Fibroblast of the aortic adventitia (primary cell): ENCODE measurements at regions not wholly inside any gene's neighbourhood (a gene's known extent, or its start where the extent isn't known, plus 50 kb on each side); places are given as distances from the start of the nearest gene placed in this dataset.

Experiments
- DNase-seq: peaks from one replicate; pipeline ENCODE4 v3.0.0-alpha.2; 2010; ENCODE audit warnings: low read depth
- H3K4me3 ChIP-seq: 2 replicates; pipeline ENCODE4 v1.5.1; 2011; ENCODE audit warnings: low read depth, mild to moderate bottlenecking, control low read depth, low read length, moderate library complexity
- TF ChIP-seq, protein P1 (sequence below): IDR thresholded peaks from 2 replicates; pipeline ENCODE4 v1.5.1; 2011; ENCODE audit warnings: mild to moderate bottlenecking, low read length, control low read depth, inconsistent platforms; ENCODE audit not compliant: insufficient read depth

DNA sequence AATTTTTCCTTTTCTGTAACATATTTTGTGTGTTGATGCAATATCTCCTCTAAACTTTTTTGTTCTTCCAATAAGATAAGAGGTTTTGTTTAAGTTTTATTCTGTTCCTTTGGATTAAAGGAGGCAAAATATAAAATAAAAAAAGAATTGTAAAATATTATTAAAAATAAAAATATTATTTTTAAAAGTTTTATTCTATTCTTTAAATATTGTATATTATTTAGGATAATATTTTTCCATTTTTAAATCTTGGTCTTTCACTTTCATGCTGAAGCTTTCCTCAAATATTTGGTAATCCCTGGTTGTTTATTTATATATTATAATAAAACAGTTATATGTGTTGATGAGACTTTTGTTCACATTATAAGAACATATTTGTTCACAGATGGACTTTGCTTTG is 187.9 kb upstream of the PDE5A start:
- no peak overlapping the region for H3K4me3 ChIP-seq
- TF ChIP-seq, protein P1, sequence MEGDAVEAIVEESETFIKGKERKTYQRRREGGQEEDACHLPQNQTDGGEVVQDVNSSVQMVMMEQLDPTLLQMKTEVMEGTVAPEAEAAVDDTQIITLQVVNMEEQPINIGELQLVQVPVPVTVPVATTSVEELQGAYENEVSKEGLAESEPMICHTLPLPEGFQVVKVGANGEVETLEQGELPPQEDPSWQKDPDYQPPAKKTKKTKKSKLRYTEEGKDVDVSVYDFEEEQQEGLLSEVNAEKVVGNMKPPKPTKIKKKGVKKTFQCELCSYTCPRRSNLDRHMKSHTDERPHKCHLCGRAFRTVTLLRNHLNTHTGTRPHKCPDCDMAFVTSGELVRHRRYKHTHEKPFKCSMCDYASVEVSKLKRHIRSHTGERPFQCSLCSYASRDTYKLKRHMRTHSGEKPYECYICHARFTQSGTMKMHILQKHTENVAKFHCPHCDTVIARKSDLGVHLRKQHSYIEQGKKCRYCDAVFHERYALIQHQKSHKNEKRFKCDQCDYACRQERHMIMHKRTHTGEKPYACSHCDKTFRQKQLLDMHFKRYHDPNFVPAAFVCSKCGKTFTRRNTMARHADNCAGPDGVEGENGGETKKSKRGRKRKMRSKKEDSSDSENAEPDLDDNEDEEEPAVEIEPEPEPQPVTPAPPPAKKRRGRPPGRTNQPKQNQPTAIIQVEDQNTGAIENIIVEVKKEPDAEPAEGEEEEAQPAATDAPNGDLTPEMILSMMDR: no peak
- no peak for DNase-seq

DNA sequence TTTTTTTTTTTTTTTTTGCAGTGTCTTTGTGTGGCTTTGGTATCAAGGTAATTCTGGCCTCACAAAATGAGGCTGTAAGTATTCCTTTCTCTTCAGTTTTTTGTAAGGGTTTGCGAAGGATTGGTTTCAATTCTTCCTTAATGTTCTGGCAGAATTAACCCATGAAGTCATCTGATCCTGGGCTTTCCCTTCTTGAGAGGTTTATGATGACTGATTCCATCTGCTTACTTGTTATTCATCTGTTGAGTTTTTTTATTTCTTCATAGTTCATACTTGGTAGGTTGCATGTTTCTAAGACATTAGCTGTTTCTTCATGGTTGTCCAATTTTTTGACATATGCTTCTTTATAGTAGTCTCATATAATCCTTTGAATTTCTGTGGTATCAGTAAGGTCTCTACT is 181.4 kb upstream of the PDE5A start:
- no peak for DNase-seq
- TF ChIP-seq, protein P1: no peak
- H3K4me3 ChIP-seq: no peak overlapping the region

DNA sequence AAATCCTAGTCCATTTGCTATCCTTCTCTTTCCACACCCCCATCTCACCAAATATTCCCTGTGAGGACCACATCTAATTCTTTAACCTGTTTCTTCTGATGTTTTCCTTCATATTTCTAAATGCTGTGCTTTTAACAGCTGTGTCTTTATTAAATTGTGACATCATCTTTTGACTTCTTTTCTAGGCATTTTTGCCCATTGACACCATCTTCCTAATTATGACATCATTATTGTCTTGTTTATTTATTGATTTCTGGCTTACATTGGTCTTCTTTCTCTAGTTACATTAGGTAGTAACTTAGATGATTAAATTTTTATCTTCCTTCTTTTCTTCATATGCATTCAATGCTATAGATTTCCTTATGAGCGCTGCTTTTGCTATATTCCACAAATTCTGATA is 175.8 kb upstream of the PDE5A start:
- no peak for DNase-seq
- TF ChIP-seq, protein P1: no peak
- H3K4me3 ChIP-seq: no peak overlapping the region

DNA sequence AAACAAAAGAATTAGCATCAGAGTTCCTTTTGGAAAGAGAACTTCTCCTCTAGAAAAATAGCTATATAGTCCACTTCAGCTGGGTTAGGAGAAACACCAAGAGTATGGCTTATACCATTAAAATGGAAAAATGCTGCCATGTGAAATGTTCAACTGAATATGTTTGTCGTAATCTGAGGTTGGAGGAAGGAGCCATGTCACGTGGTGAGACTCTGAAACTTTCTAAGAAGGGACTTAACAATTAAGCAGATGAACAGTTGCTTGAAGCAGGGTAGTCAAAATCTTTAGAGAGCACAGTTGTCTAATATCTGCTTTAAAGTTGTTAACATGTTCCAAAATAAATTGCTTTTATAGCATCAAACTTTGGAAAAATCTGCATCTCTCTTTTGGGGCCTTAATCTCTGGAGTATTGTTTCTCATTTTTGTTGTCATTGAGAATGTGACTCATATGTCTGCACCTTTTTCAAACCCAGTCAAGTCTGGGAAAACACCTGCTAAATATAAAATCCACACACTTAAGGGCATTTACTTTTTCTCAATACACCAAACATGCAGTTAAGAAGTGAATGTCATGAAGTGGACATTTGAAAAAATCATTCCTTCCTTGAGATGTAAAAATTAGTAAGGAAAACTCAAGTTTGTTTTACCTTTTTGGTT is 168.8 kb upstream of the PDE5A start:
- no peak overlapping the region for H3K4me3 ChIP-seq
- TF ChIP-seq, protein P1: no peak
- no peak for DNase-seq

DNA sequence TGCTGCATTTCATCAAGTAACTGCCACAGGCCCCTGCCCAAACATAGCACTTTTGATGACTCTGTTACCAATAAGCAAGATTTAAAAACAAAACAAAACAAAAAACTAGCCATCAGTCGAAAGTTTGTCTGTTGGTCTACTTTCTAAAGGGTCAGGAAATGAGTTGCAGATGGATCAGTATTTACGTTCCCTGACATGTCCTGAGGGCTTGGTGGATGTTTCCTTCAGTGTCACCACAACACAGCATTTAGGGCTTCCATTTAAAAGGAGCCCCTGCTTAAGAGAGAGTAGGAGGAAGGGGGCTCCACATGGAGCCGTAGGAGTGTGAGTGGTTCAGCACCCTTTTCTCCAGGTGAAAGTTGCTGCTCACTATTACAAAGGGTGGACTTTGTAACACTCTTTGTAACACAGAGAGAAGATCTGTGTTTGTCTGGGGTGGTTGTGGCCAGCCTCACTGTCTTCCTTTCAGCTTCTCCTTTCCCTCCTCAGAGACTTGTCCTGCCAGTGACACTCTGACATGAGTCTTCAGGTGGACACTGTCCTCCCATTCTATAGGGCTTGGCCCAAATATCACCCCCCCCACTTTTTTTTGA is 167.5 kb upstream of the PDE5A start:
- no peak overlapping the region for H3K4me3 ChIP-seq
- DNase-seq: no peak
- TF ChIP-seq, protein P1: no peak

DNA sequence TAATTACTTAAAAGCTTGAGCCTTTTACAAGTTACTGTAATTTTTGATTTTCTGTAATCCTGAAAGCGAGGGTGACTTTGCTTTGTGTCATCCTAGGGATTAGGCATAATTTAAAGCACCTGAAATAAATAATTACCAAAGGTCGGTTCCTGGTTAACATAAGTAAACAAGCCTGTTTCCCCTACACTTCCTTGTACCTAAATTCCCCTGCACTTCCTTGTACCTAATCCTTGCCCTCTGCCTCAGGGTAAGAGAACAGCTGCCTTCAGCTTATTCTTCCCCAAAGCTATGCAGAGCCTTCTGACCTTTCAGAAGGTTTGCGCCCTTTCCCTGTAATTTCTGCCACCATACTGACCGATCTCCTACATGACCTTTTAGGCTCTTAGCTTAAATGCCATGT is 166.1 kb upstream of the PDE5A start:
- TF ChIP-seq, protein P1: no peak
- no peak for DNase-seq
- H3K4me3 ChIP-seq: no peak overlapping the region

DNA sequence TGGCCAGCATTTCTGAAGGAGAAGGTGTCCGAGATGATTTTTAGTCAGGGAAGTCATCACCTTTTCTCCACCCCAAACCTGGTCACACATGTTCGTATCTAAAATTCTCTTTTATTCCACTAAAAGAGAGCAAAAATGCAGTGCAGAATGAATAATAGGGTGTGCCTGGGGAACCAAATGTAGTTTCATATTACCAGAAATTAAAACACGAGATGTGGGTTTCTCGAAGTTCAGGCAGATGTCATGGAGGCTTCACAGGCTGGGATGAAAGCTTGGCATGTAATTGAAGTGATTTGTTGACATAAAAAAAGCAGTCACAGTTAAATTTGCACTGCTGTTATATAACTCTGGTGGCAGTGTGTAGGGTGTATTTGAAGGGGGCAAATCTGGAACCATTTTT is 165.5 kb upstream of the PDE5A start:
- TF ChIP-seq, protein P1: no peak
- no peak overlapping the region for H3K4me3 ChIP-seq
- DNase-seq: no peak
